ENCODE measurements at regions not wholly inside any gene's neighbourhood (a gene's known extent, or its start where the extent isn't known, plus 50 kb on each side); places are given as distances from the start of the nearest gene placed in this dataset.

- no peak for DNase-seq
Measured at GRCh38 chr3:148006508-148006907, 597.3 kb downstream of the ZIC1 start.

- DNase-seq: no peak
Measured at GRCh38 chr3:148008591-148008990, 599.4 kb downstream of the ZIC1 start.

- no peak for DNase-seq
Measured at GRCh38 chr3:148020861-148021260, 611.7 kb downstream of the ZIC1 start.

GRCh38 chr3:148021381-148021780 lies 612.2 kb downstream of the ZIC1 start:
- no peak for DNase-seq

- no peak for DNase-seq
Measured at GRCh38 chr3:148023994-148024393, 614.8 kb downstream of the ZIC1 start.

- DNase-seq: no peak
Measured at GRCh38 chr3:148026009-148026588, 616.9 kb downstream of the ZIC1 start.

GRCh38 chr3:148030975-148031374 lies 621.8 kb downstream of the ZIC1 start:
- peak in 1 of 51 donors; percentile 4 for DNase-seq

GRCh38 chr3:148034353-148034752 lies 625.2 kb downstream of the ZIC1 start:
- no peak for DNase-seq

- DNase-seq: no peak
Measured at GRCh38 chr3:148036331-148036876, 627.2 kb downstream of the ZIC1 start.

GRCh38 chr3:148042663-148043445 lies 633.7 kb downstream of the ZIC1 start:
- no peak for DNase-seq

GRCh38 chr3:148044151-148044550 lies 635.0 kb downstream of the ZIC1 start:
- DNase-seq: no peak

GRCh38 chr3:148054999-148055398 lies 642.7 kb upstream of the AGTR1 start:
- no peak for DNase-seq

GRCh38 chr3:148062590-148062989 lies 635.1 kb upstream of the AGTR1 start:
- no peak for DNase-seq

GRCh38 chr3:148066802-148067201 lies 630.9 kb upstream of the AGTR1 start:
- DNase-seq: no peak

GRCh38 chr3:148068466-148068865 lies 629.2 kb upstream of the AGTR1 start:
- no peak for DNase-seq

GRCh38 chr3:148070041-148070440 lies 627.7 kb upstream of the AGTR1 start:
- no peak for DNase-seq

- no peak for DNase-seq
Measured at GRCh38 chr3:148073721-148074456, 623.8 kb upstream of the AGTR1 start.

- DNase-seq: no peak
Measured at GRCh38 chr3:148074946-148075345, 622.8 kb upstream of the AGTR1 start.

- peak in 18 of 51 donors; percentile 0 to 76 (median 13) for DNase-seq
Measured at GRCh38 chr3:148075771-148076716, 621.7 kb upstream of the AGTR1 start.

- peak in 1 of 51 donors; percentile 36 for DNase-seq
Measured at GRCh38 chr3:148077318-148077923, 620.3 kb upstream of the AGTR1 start.

GRCh38 chr3:148077965-148078364 lies 619.7 kb upstream of the AGTR1 start:
- no peak for DNase-seq
